Caco-2 (cell line): ENCODE measurements at regions not wholly inside any gene's neighbourhood (a gene's known extent, or its start where the extent isn't known, plus 50 kb on each side); places are given as distances from the start of the nearest gene placed in this dataset.
"Not testable (repeated sequence)": the region's sequence is repeated elsewhere in the genome, so short reads cannot be mapped to it uniquely, and the experiment has no call there.

Experiments used
- BruUV-seq: library from RNA; stranded (reverse); fragments of 400-500 nt; replicated peaks from 2 replicates; lab custom pipeline; 2021; lab: Mats Ljungman, UMichigan
- CTCF ChIA-PET: fragments of 300-600 bp; sonication (Branson Sonifier 250); formaldehyde crosslinking; loops from one replicate; lab custom pipeline; 2022; ENCODE audit warnings: antibody characterized with exemption; lab: Charles Lee
- POLR2A ChIA-PET: fragments of 300-600 bp; sonication (Branson Sonifier 250); formaldehyde crosslinking; loops from one replicate; lab custom pipeline; 2022; ENCODE audit warnings: antibody characterized with exemption; lab: Charles Lee
- DNase-seq, 2 experiments: peaks; one replicate each; pipeline versions ENCODE4 v3.0.0 to v3.0.0-alpha.2; 2020 to 2022
- H3K27me3 ChIP-seq: replicated peaks from 2 replicates; pipeline ENCODE4 v1.6.0; 2011; ENCODE audit warnings: low read length; ENCODE audit not compliant: control insufficient read depth, insufficient read depth
- H3K36me3 ChIP-seq: 2 replicates; pipeline ENCODE4 v1.5.1; 2011; ENCODE audit warnings: low read length; ENCODE audit not compliant: control insufficient read depth, insufficient read depth
- H3K4me1 ChIP-seq: fragments of 250-450 bp; sonication (Bioruptor Pico); 2 replicates; pipeline ENCODE4 v1.5.1; 2020; ENCODE audit warnings: mild to moderate bottlenecking
- H3K4me3 ChIP-seq: 2 replicates; pipeline ENCODE4 v1.5.1; 2011; ENCODE audit warnings: low read depth, mild to moderate bottlenecking, control low read depth, low read length
- H3K9me3 ChIP-seq: fragments of 250-450 bp; sonication (Bioruptor Pico); 2 replicates; pipeline ENCODE4 v1.5.1; 2020; ENCODE audit warnings: mild to moderate bottlenecking, moderate library complexity
- H3K27ac Mint-ChIP-seq: one replicate; pipeline ENCODE4 v1.8.0; 2022; ENCODE audit warnings: mixed read lengths; ENCODE audit not compliant: unreplicated experiment
- H3K27me3 Mint-ChIP-seq: one replicate; pipeline ENCODE4 v1.8.0; 2022; ENCODE audit warnings: mixed read lengths; ENCODE audit not compliant: insufficient read depth, unreplicated experiment
- H3K36me3 Mint-ChIP-seq: one replicate; pipeline ENCODE4 v1.8.0; 2022; ENCODE audit warnings: mild to moderate bottlenecking, mixed read lengths; ENCODE audit not compliant: insufficient read depth, unreplicated experiment
- H3K4me1 Mint-ChIP-seq: one replicate; pipeline ENCODE4 v1.8.0; 2022; ENCODE audit warnings: low read depth, mixed read lengths; ENCODE audit not compliant: unreplicated experiment
- H3K4me3 Mint-ChIP-seq: one replicate; pipeline ENCODE4 v1.8.0; 2022; ENCODE audit warnings: mild to moderate bottlenecking, moderate library complexity, mixed read lengths; ENCODE audit not compliant: unreplicated experiment
- H3K9me3 Mint-ChIP-seq: one replicate; pipeline ENCODE4 v1.8.0; 2022; ENCODE audit warnings: mixed read lengths; ENCODE audit not compliant: unreplicated experiment
- CTCF ChIP-seq, 2 experiments: fragments of 200-600 bp in 1 of 2; IDR thresholded peaks; 1 replicate in 1 of 2; 2 replicates in 1 of 2; pipeline versions ENCODE4 v1.5.1 to v1.8.0; 2011 to 2022; ENCODE audit warnings: antibody characterized with exemption in 1 of 2, control low read depth in 1 of 2, inconsistent platforms in 1 of 2, low read depth in 1 of 2, low read length in 1 of 2, mild to moderate bottlenecking in 1 of 2, moderate library complexity in 1 of 2; ENCODE audit not compliant: insufficient read depth in 1 of 2, severe bottlenecking in 1 of 2, unreplicated experiment in 1 of 2
- intact Hi-C: fragments of 100-400 bp; cut with micrococcal nuclease; formaldehyde crosslinking; loops from one replicate; pipeline ENCODE4 v1.10.0; 2022; ENCODE audit not compliant: unreplicated experiment

- intact Hi-C loops, H3K36me3 ChIP-seq, H3K27me3 ChIP-seq, H3K9me3 Mint-ChIP-seq, H3K4me3 ChIP-seq, H3K4me1 Mint-ChIP-seq, DNase-seq, BruUV-seq, H3K4me1 ChIP-seq, CTCF ChIA-PET, POLR2A ChIA-PET, H3K27ac Mint-ChIP-seq, H3K9me3 ChIP-seq, H3K36me3 Mint-ChIP-seq, H3K4me3 Mint-ChIP-seq: not testable (repeated sequence)
- peaks cover 19% of the 10 kb centered on the region for H3K27me3 Mint-ChIP-seq
These were observed 94.2 kb downstream of the VPREB1 start for GRCh38 chr22:22338778-22339177.

DNA sequence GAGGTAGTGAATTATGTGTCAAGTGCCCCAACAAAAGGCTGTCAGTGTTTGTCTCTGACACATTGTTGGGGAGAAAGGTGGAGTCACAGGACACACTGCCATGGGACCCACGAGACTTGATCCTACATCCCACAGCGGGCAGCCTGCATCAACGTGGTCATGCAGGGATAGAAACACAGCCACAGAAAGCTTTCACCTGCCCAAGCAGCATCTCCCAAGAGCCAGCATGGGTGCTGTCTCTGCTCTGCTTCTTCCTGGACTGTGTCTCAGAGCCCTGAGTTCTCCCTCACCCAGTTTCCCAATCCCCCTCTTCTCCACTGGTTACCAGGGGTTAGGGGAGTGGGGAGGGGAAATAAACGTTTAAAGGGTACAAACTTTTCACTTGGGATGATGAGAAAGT, 97.2 kb downstream of the VPREB1 start:
- ChIA-PET CTCF (interaction anchor here (1.0 to 2.0 kb wide), 2 partner anchors 134 to 278 kb away, joined by 4 to 7 read pairs; no protein-coding TSS in a partner anchor), POLR2A (no interaction called here)
- Mint-ChIP-seq H3K27ac (no peak overlapping the region), H3K4me1 (no peaks in the 10 kb centered on the region), H3K36me3 (no peaks in the 10 kb centered on the region), H3K4me3 (no peak overlapping the region), H3K27me3 (peaks cover 8% of the 10 kb centered on the region), H3K9me3 (no peaks in the 10 kb centered on the region)
- H3K27me3 ChIP-seq = no peaks in the 10 kb centered on the region
- H3K36me3 ChIP-seq = no peaks in the 10 kb centered on the region
- H3K9me3 ChIP-seq = no peaks in the 10 kb centered on the region
- no peak for DNase-seq
- BruUV-seq = no TSS peak
- no peak overlapping the region for H3K4me3 ChIP-seq
- H3K4me1 ChIP-seq = peaks cover 13% of the 10 kb centered on the region; the same call in 1 of the 2 replicates
- no peak for TF ChIP-seq CTCF (IDR thresholded peaks at IDR 0.05; ENCODE audit: insufficient read depth in 1 of 2, low read depth in 1 of 2, low read length in 1 of 2, severe bottlenecking in 1 of 2, unreplicated experiment in 1 of 2)
- intact Hi-C loops = loop anchor here (2.0 kb wide), 1 partner anchor 15 kb away; no protein-coding TSS in a partner anchor

DNA sequence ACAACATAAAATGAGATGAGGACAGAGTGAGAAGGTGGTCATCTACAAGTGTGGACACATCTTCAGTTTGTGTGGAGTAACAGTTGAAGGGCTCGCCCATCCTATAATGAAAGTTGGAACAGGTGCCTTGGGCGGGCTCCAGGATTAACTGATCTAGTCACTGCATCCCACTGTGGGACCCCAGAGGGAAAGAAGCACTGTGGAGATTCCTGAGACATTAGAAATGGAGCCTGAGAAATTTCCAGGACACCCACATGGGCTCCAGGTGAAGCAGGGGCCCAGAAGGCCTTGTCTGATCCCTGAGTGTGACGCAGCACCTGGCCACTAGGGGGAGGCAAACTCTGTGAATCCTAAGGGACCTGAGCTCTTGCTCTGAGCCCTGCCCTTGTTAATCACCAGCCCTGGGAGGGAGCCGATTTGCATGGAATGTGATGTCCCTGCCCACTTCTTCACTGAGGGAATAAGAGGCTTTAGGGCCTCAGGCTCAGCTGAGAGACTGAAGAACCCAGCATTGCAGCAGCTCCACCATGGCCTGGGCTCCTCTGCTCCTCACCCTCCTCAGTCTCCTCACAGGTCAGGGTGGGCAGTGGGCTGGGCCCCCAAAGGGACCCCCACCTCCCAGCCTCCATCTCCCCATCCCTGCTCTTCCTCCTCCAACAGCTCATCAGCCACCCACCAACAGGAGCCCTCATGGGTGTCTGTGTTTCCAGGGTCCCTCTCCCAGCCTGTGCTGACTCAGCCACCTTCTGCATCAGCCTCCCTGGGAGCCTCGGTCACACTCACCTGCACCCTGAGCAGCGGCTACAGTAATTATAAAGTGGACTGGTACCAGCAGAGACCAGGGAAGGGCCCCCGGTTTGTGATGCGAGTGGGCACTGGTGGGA, 98.4 kb downstream of the VPREB1 start:
- no peaks in the 10 kb centered on the region for H3K9me3 ChIP-seq
- ChIA-PET POLR2A (no interaction called here), CTCF (interaction anchor here (0.6 to 2.0 kb wide), 10 partner anchors 9 to 385 kb away, joined by 3 to 8 read pairs (median 4); no protein-coding TSS in a partner anchor)
- BruUV-seq = no TSS peak
- no peak overlapping the region for H3K4me3 ChIP-seq
- no peak overlapping the region for H3K4me3 Mint-ChIP-seq
- H3K4me1 ChIP-seq = peaks cover 13% of the 10 kb centered on the region; the same call in 1 of the 2 replicates
- H3K36me3 ChIP-seq = no peaks in the 10 kb centered on the region
- no peaks in the 10 kb centered on the region for H3K9me3 Mint-ChIP-seq
- H3K27ac Mint-ChIP-seq = no peak overlapping the region
- peaks cover 5% of the 10 kb centered on the region for H3K27me3 Mint-ChIP-seq
- no peaks in the 10 kb centered on the region for H3K36me3 Mint-ChIP-seq
- DNase-seq = peak; percentile 93 to 94
- TF ChIP-seq CTCF (IDR thresholded peaks at IDR 0.05; ENCODE audit: insufficient read depth in 1 of 2, low read depth in 1 of 2, low read length in 1 of 2, severe bottlenecking in 1 of 2, unreplicated experiment in 1 of 2) = peak; percentile 88 to 90
- H3K27me3 ChIP-seq = no peaks in the 10 kb centered on the region
- intact Hi-C loops = loop anchor here (1.0 to 2.0 kb wide), 2 partner anchors 14 to 135 kb away; no protein-coding TSS in a partner anchor
- H3K4me1 Mint-ChIP-seq = no peaks in the 10 kb centered on the region
